Endodermal cell (in vitro differentiated cells): ENCODE measurements at regions not wholly inside any gene's neighbourhood (a gene's known extent, or its start where the extent isn't known, plus 50 kb on each side); places are given as distances from the start of the nearest gene placed in this dataset.

ENCODE experiments used
- DNase-seq: peaks from one replicate; pipeline ENCODE4 v3.0.0-alpha.2; 2017
- H3K27ac ChIP-seq: 2 replicates; pipeline ENCODE4 v1.5.1; 2013; ENCODE audit warnings: mild to moderate bottlenecking, low read depth, low read length, moderate library complexity
- H3K27me3 ChIP-seq: 2 replicates; pipeline ENCODE4 v1.6.1; 2013; ENCODE audit warnings: mild to moderate bottlenecking, low read length, moderate library complexity; ENCODE audit not compliant: insufficient read depth, control insufficient read depth, poor library complexity, severe bottlenecking
- H3K36me3 ChIP-seq: 2 replicates; pipeline ENCODE4 v1.7.0; 2013; ENCODE audit warnings: mild to moderate bottlenecking, low read length, moderate library complexity; ENCODE audit not compliant: control insufficient read depth, insufficient read depth
- H3K4me1 ChIP-seq: one replicate; pipeline ENCODE4 v1.7.0; 2013; ENCODE audit warnings: low read length; ENCODE audit not compliant: control insufficient read depth, insufficient read depth
- H3K4me3 ChIP-seq: 2 replicates; pipeline ENCODE4 v1.5.1; 2013; ENCODE audit warnings: mild to moderate bottlenecking, low read length, moderate library complexity
- H3K9ac ChIP-seq: 2 replicates; pipeline ENCODE4 v1.6.1; 2013; ENCODE audit warnings: mild to moderate bottlenecking, low read length, moderate library complexity; ENCODE audit not compliant: poor library complexity, severe bottlenecking; ENCODE audit errors: extremely low read depth
- H3K9me3 ChIP-seq: 2 replicates; pipeline ENCODE4 v1.6.1; 2013; ENCODE audit warnings: mild to moderate bottlenecking, low read length, moderate library complexity; ENCODE audit not compliant: control insufficient read depth
- H3K27ac Mint-ChIP-seq: 2 replicates; pipeline ENCODE4 v1.8.0; 2020; ENCODE audit warnings: mixed read lengths
- H3K27me3 Mint-ChIP-seq: 2 replicates; pipeline ENCODE4 v1.8.0; 2021; ENCODE audit warnings: mild to moderate bottlenecking, mixed read lengths; ENCODE audit not compliant: insufficient read depth
- H3K36me3 Mint-ChIP-seq: 2 replicates; pipeline ENCODE4 v1.8.0; 2020; ENCODE audit warnings: low read depth, mixed read lengths
- H3K4me1 Mint-ChIP-seq: 2 replicates; pipeline ENCODE4 v1.8.0; 2020; ENCODE audit warnings: mixed read lengths
- H3K4me3 Mint-ChIP-seq: 2 replicates; pipeline ENCODE4 v1.8.0; 2020; ENCODE audit warnings: mild to moderate bottlenecking, moderate library complexity, mixed read lengths
- H3K9me3 Mint-ChIP-seq: 2 replicates; pipeline ENCODE4 v1.8.0; 2020; ENCODE audit warnings: mild to moderate bottlenecking, mixed read lengths
- CTCF ChIP-seq: fragments of 200-600 bp; sonication (generic); conservative IDR thresholded peaks from 2 replicates; pipeline ENCODE4 v1.5.0; 2021; ENCODE audit warnings: antibody characterized with exemption, mild to moderate bottlenecking
- WGBS, 2 experiments: methylation state at CpG; one replicate each; pipeline versions ENCODE4 v1.1.5 to v1.1.7; 2013; ENCODE audit warnings: missing lambda C conversion rate in 2 of 2, mixed read lengths in 1 of 2; ENCODE audit not compliant: insufficient coverage in 1 of 2, insufficient read length in 1 of 2; 5-methylcytosine and 5-hydroxymethylcytosine counted together

DNA sequence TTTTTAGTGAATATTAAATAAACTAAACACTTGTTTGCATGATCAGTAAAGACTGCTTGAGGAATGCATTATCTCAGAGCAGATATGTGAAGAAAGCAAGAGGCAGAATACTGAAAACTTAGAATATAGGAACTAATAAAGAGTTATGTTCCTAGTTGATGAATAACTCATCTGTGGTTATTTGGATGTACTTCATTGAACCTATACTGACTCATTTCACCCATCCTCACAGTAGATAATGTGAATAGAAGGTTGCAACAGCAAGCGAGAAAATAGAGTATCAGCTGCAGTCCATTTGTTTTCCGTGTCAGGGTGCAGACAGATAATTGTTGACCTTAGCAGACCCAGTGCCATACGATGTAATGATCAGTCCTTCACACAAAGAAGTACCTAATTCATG, 945.7 kb upstream of the LRRTM1 start:
- no peaks in the 10 kb centered on the region for H3K27me3 Mint-ChIP-seq
- Histone ChIP-seq H3K4me1 (no peaks in the 10 kb centered on the region), H3K27ac (no peak overlapping the region), H3K36me3 (no peaks in the 10 kb centered on the region), H3K9ac (no peak overlapping the region), H3K4me3 (no peak overlapping the region), H3K27me3 (no peaks in the 10 kb centered on the region), H3K9me3 (no peaks in the 10 kb centered on the region)
- TF ChIP-seq CTCF: no peak
- H3K36me3 Mint-ChIP-seq: no peaks in the 10 kb centered on the region
- no peak overlapping the region for H3K27ac Mint-ChIP-seq
- 98% methylated on average over 3 of the region's 3 CpGs; no CpG with 5 or more reads in 1 of the 2 experiments for WGBS, 2 experiments
- H3K4me1 Mint-ChIP-seq: peaks cover 9% of the 10 kb centered on the region
- no peak overlapping the region for H3K4me3 Mint-ChIP-seq
- no peaks in the 10 kb centered on the region for H3K9me3 Mint-ChIP-seq
- DNase-seq: no peak

DNA sequence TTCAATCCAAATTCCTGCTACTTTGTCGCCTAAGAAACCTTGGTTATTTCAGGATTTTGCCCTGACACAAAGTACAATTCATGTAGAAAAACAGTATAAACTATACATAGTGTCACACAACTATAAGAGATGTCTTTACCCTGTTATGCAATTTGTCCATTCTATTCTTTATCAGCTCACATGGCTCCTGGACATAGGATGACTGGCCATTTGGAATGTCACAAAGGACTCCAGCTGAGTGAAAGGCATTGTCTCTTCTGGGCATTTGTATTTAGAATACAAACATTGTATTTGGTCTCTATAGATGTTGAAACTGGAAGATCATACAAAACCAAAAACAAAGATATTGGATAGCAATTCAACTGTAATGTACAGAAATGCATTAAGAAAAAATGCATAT, 944.6 kb upstream of the LRRTM1 start:
- Histone ChIP-seq H3K4me1 (no peaks in the 10 kb centered on the region), H3K27me3 (no peaks in the 10 kb centered on the region), H3K27ac (no peak overlapping the region), H3K4me3 (no peak overlapping the region), H3K36me3 (no peaks in the 10 kb centered on the region), H3K9ac (no peak overlapping the region), H3K9me3 (no peaks in the 10 kb centered on the region)
- no peaks in the 10 kb centered on the region for H3K27me3 Mint-ChIP-seq
- H3K36me3 Mint-ChIP-seq: no peaks in the 10 kb centered on the region
- 100% methylated on average over 1 of the region's 1 CpG; no CpG with 5 or more reads in 1 of the 2 experiments for WGBS, 2 experiments
- H3K27ac Mint-ChIP-seq: no peak overlapping the region
- H3K9me3 Mint-ChIP-seq: no peaks in the 10 kb centered on the region
- TF ChIP-seq CTCF: no peak
- DNase-seq: no peak
- peaks cover 9% of the 10 kb centered on the region for H3K4me1 Mint-ChIP-seq
- no peak overlapping the region for H3K4me3 Mint-ChIP-seq

DNA sequence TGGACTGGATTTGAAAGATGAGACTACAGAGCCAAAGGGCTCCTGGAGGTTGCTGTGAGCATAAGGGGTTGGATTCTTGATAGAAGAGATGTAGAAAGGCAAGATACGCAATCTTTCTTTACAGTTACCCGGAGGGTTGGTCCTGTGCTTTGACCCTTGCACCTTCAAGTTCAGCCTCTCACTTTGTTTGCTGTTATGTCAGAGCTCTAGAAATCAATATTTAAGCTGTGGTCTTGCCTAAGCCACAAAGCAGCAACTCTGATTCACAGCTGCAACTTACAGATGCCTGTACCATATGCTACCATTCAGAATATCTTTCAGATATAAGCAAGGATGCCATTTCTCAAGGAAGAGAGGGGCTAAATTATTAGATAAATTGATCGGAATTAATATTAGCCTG, 943.1 kb upstream of the LRRTM1 start:
- Mint-ChIP-seq H3K4me1 (peaks cover 9% of the 10 kb centered on the region), H3K4me3 (no peak overlapping the region), H3K27ac (no peak overlapping the region), H3K27me3 (no peaks in the 10 kb centered on the region), H3K9me3 (no peaks in the 10 kb centered on the region), H3K36me3 (no peaks in the 10 kb centered on the region)
- H3K27me3 ChIP-seq: no peaks in the 10 kb centered on the region
- no peak overlapping the region for H3K4me3 ChIP-seq
- no peaks in the 10 kb centered on the region for H3K4me1 ChIP-seq
- no peak for TF ChIP-seq CTCF
- H3K36me3 ChIP-seq: no peaks in the 10 kb centered on the region
- 97% methylated on average over 3 of the region's 3 CpGs; no CpG with 5 or more reads in 1 of the 2 experiments for WGBS, 2 experiments
- DNase-seq: no peak
- no peaks in the 10 kb centered on the region for H3K9me3 ChIP-seq
- no peak overlapping the region for H3K9ac ChIP-seq
- H3K27ac ChIP-seq: no peak overlapping the region
